ENCODE measurements at regions not wholly inside any gene's neighbourhood (a gene's known extent, or its start where the extent isn't known, plus 50 kb on each side); places are given as distances from the start of the nearest gene placed in this dataset.

- Mint-ChIP-seq H3K4me1 (ENCODE audit: low read depth, unreplicated experiment) (no peaks in the 10 kb centered on the region), H3K36me3 (ENCODE audit: insufficient read depth, unreplicated experiment) (no peaks in the 10 kb centered on the region), H3K4me3 (ENCODE audit: low read depth, unreplicated experiment) (no peak overlapping the region), H3K9me3 (ENCODE audit: low read depth, unreplicated experiment) (no peaks in the 10 kb centered on the region), H3K27ac (ENCODE audit: unreplicated experiment) (no peak overlapping the region), H3K27me3 (ENCODE audit: unreplicated experiment) (no peaks in the 10 kb centered on the region)
- CTCF ChIA-PET = no interaction called here
- no TSS peak for BruUV-seq (replicated peaks)
- DNase-seq = no peak
- intact Hi-C loops (cut with micrococcal nuclease; ENCODE audit: unreplicated experiment) = no loop called here
- TF ChIP-seq CTCF (IDR thresholded peaks at IDR 0.05; ENCODE audit: unreplicated experiment) = no peak
Observed at GRCh38 chr5:100444961-100445360, 90.2 kb upstream of the FAM174A start.

GRCh38 chr5:100434815-100435214 lies 100.4 kb upstream of the FAM174A start:
- Mint-ChIP-seq H3K27ac (ENCODE audit: unreplicated experiment) (no peak overlapping the region), H3K27me3 (ENCODE audit: unreplicated experiment) (no peaks in the 10 kb centered on the region), H3K4me1 (ENCODE audit: low read depth, unreplicated experiment) (no peaks in the 10 kb centered on the region), H3K9me3 (ENCODE audit: low read depth, unreplicated experiment) (no peaks in the 10 kb centered on the region), H3K4me3 (ENCODE audit: low read depth, unreplicated experiment) (no peak overlapping the region), H3K36me3 (ENCODE audit: insufficient read depth, unreplicated experiment) (no peaks in the 10 kb centered on the region)
- no TSS peak for BruUV-seq (replicated peaks)
- no peak for TF ChIP-seq CTCF (IDR thresholded peaks at IDR 0.05; ENCODE audit: unreplicated experiment)
- intact Hi-C loops (cut with micrococcal nuclease; ENCODE audit: unreplicated experiment) = no loop called here
- CTCF ChIA-PET = interaction anchor here (0.7 kb wide), 1 partner anchor 116 kb away, joined by 3 read pairs; no protein-coding TSS in a partner anchor
- no peak for DNase-seq

GRCh38 chr5:100432741-100433140 lies 102.4 kb upstream of the FAM174A start:
- H3K36me3 Mint-ChIP-seq (ENCODE audit: insufficient read depth, unreplicated experiment) = no peaks in the 10 kb centered on the region
- no peak overlapping the region for H3K27ac Mint-ChIP-seq (ENCODE audit: unreplicated experiment)
- no peaks in the 10 kb centered on the region for H3K9me3 Mint-ChIP-seq (ENCODE audit: low read depth, unreplicated experiment)
- H3K4me3 Mint-ChIP-seq (ENCODE audit: low read depth, unreplicated experiment) = no peak overlapping the region
- no TSS peak for BruUV-seq (replicated peaks)
- no peaks in the 10 kb centered on the region for H3K27me3 Mint-ChIP-seq (ENCODE audit: unreplicated experiment)
- CTCF ChIA-PET = no interaction called here
- intact Hi-C loops (cut with micrococcal nuclease; ENCODE audit: unreplicated experiment) = no loop called here
- DNase-seq = no peak
- TF ChIP-seq CTCF (IDR thresholded peaks at IDR 0.05; ENCODE audit: unreplicated experiment) = no peak
- no peaks in the 10 kb centered on the region for H3K4me1 Mint-ChIP-seq (ENCODE audit: low read depth, unreplicated experiment)

- CTCF ChIA-PET = interaction anchor here (0.6 to 1.0 kb wide), 3 partner anchors 55 to 1248 kb away, joined by 3 read pairs; no protein-coding TSS in a partner anchor
Observed at GRCh38 chr5:100430268-100431195, 104.6 kb upstream of the FAM174A start.

More at GRCh38 chr5:100430268-100431195, 104.6 kb upstream of the FAM174A start:
- Mint-ChIP-seq H3K9me3 (ENCODE audit: low read depth, unreplicated experiment) (no peaks in the 10 kb centered on the region), H3K4me1 (ENCODE audit: low read depth, unreplicated experiment) (no peaks in the 10 kb centered on the region), H3K27me3 (ENCODE audit: unreplicated experiment) (no peaks in the 10 kb centered on the region), H3K4me3 (ENCODE audit: low read depth, unreplicated experiment) (no peak overlapping the region), H3K27ac (ENCODE audit: unreplicated experiment) (no peak overlapping the region), H3K36me3 (ENCODE audit: insufficient read depth, unreplicated experiment) (no peaks in the 10 kb centered on the region)
- peak; percentile 95 for TF ChIP-seq CTCF (IDR thresholded peaks at IDR 0.05; ENCODE audit: unreplicated experiment)
- intact Hi-C loops (cut with micrococcal nuclease; ENCODE audit: unreplicated experiment) = no loop called here
- DNase-seq = peak; percentile 75
- no TSS peak for BruUV-seq (replicated peaks)
